Body of pancreas (tissue), 4 donors: ENCODE measurements at regions not wholly inside any gene's neighbourhood (a gene's known extent, or its start where the extent isn't known, plus 50 kb on each side); places are given as distances from the start of the nearest gene placed in this dataset.

Source experiments
- CTCF ChIP-seq, 7 experiments: fragments of 450-650 bp in 4 of 7; fragments of 200-600 bp in 3 of 7; sonication (generic) in 3 of 7; IDR thresholded peaks; one replicate each; pipeline ENCODE4 v1.5.1; 2016 to 2019; ENCODE audit warnings: antibody characterized with exemption in 7 of 7
- POLR2A ChIP-seq, 3 donors: fragments of 450-650 bp; IDR thresholded peaks; one replicate each; pipeline ENCODE4 v1.6.1; 2016; ENCODE audit warnings: antibody characterized with exemption in 3 of 3, mild to moderate bottlenecking in 2 of 3

GRCh38 chr1:60547821-60548220 lies 474.3 kb upstream of the C1orf87 start:
- TF ChIP-seq CTCF (IDR thresholded peaks at IDR 0.05): no peak
- TF ChIP-seq POLR2A (IDR thresholded peaks at IDR 0.05): no peak
